ENCODE measurements at regions not wholly inside any gene's neighbourhood (a gene's known extent, or its start where the extent isn't known, plus 50 kb on each side); places are given as distances from the start of the nearest gene placed in this dataset.

GRCh38 chr11:129257512-129257911 is 65.4 kb upstream of the ARHGAP32 start:
- no peak overlapping the region for H3K4me3 ChIP-seq (ENCODE audit: low read depth, low read length)
- TF ChIP-seq CTCF (conservative IDR thresholded peaks at IDR 0.05; ENCODE audit: low read depth, low read length): no peak
- no peak for DNase-seq (ENCODE audit: low read depth)

- no peak for TF ChIP-seq CTCF (conservative IDR thresholded peaks at IDR 0.05; ENCODE audit: low read depth, low read length)
- no peak for DNase-seq (ENCODE audit: low read depth)
- no peak overlapping the region for H3K4me3 ChIP-seq (ENCODE audit: low read depth, low read length)
Measured at GRCh38 chr11:129252621-129253020, 60.5 kb upstream of the ARHGAP32 start.

GRCh38 chr11:129251067-129251466 is 58.9 kb upstream of the ARHGAP32 start:
- no peak for DNase-seq (ENCODE audit: low read depth)
- no peak overlapping the region for H3K4me3 ChIP-seq (ENCODE audit: low read depth, low read length)
- no peak for TF ChIP-seq CTCF (conservative IDR thresholded peaks at IDR 0.05; ENCODE audit: low read depth, low read length)

- DNase-seq (ENCODE audit: low read depth): no peak
- no peak for TF ChIP-seq CTCF (conservative IDR thresholded peaks at IDR 0.05; ENCODE audit: low read depth, low read length)
- H3K4me3 ChIP-seq (ENCODE audit: low read depth, low read length): no peak overlapping the region
Measured at GRCh38 chr11:129249923-129250322, 57.8 kb upstream of the ARHGAP32 start.

GRCh38 chr11:129249351-129249750 is 57.2 kb upstream of the ARHGAP32 start:
- H3K4me3 ChIP-seq (ENCODE audit: low read depth, low read length): no peak overlapping the region
- DNase-seq (ENCODE audit: low read depth): no peak
- TF ChIP-seq CTCF (conservative IDR thresholded peaks at IDR 0.05; ENCODE audit: low read depth, low read length): no peak

- H3K4me3 ChIP-seq (ENCODE audit: low read depth, low read length): no peak overlapping the region
- no peak for TF ChIP-seq CTCF (conservative IDR thresholded peaks at IDR 0.05; ENCODE audit: low read depth, low read length)
- DNase-seq (ENCODE audit: low read depth): no peak
Measured at GRCh38 chr11:129248618-129249017, 56.5 kb upstream of the ARHGAP32 start.

- TF ChIP-seq CTCF (conservative IDR thresholded peaks at IDR 0.05; ENCODE audit: low read depth, low read length): no peak
- no peak overlapping the region for H3K4me3 ChIP-seq (ENCODE audit: low read depth, low read length)
- no peak for DNase-seq (ENCODE audit: low read depth)
Measured at GRCh38 chr11:129247135-129247534, 55.0 kb upstream of the ARHGAP32 start.

Data from epithelial cell of proximal tubule (primary cell).